ENCODE measurements at regions not wholly inside any gene's neighbourhood (a gene's known extent, or its start where the extent isn't known, plus 50 kb on each side); places are given as distances from the start of the nearest gene placed in this dataset.

DNA sequence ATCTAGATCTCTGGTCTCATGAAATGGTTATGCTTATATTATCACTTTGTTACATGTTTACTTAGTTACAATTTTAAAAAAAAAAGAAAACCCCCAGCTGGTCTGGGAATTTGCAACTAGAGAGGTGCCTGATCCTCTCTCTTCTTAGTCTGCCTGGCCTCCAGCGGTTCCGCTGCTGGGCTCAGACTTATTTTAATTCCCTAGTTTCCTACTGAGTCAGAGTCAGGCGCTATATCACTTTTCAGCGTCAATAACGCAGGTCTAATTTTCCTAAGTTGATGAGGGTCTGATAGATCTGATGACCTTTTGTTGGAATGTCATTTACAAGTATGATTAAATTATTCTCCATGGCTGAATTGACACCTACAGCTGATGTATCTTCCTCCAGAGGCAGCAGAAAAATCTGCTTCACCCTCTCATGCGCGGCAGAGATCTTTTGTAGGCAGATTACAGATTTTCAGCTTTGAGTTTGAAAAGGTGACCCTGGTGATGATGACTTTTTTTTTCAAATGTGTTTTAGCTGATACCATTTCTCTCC lies 391.0 kb downstream of the CBLN4 start:
- no peaks in the 10 kb centered on the region for H3K36me3 ChIP-seq (ENCODE audit: control insufficient read depth, insufficient read depth, low read length)
- Mint-ChIP-seq H3K27me3 (ENCODE audit: insufficient read depth) (no peaks in the 10 kb centered on the region), H3K36me3 (ENCODE audit: low read depth) (no peaks in the 10 kb centered on the region), H3K9me3 (peaks cover 3% of the 10 kb centered on the region), H3K4me1 (no peaks in the 10 kb centered on the region), H3K4me3 (no peak overlapping the region), H3K27ac (no peak overlapping the region)
- 86 to 90% methylated on average over 2 to 7 of the region's 7 CpGs for WGBS, 2 experiments (ENCODE audit: insufficient coverage in 1 of 2, insufficient read length in 1 of 2)
- no peaks in the 10 kb centered on the region for H3K27me3 ChIP-seq (ENCODE audit: control insufficient read depth, insufficient read depth, low read length, poor library complexity, severe bottlenecking)
- H3K4me1 ChIP-seq (ENCODE audit: control insufficient read depth, insufficient read depth, low read length): no peaks in the 10 kb centered on the region
- H3K27ac ChIP-seq (ENCODE audit: low read depth, low read length): no peak overlapping the region
- no peak overlapping the region for H3K4me3 ChIP-seq (ENCODE audit: low read length)
- peaks cover 18% of the 10 kb centered on the region for H3K9me3 ChIP-seq (ENCODE audit: control insufficient read depth, low read length)
- no peak for DNase-seq
- no peak overlapping the region for H3K9ac ChIP-seq (ENCODE audit: extremely low read depth, low read length, poor library complexity, severe bottlenecking)
- TF ChIP-seq, protein P1, sequence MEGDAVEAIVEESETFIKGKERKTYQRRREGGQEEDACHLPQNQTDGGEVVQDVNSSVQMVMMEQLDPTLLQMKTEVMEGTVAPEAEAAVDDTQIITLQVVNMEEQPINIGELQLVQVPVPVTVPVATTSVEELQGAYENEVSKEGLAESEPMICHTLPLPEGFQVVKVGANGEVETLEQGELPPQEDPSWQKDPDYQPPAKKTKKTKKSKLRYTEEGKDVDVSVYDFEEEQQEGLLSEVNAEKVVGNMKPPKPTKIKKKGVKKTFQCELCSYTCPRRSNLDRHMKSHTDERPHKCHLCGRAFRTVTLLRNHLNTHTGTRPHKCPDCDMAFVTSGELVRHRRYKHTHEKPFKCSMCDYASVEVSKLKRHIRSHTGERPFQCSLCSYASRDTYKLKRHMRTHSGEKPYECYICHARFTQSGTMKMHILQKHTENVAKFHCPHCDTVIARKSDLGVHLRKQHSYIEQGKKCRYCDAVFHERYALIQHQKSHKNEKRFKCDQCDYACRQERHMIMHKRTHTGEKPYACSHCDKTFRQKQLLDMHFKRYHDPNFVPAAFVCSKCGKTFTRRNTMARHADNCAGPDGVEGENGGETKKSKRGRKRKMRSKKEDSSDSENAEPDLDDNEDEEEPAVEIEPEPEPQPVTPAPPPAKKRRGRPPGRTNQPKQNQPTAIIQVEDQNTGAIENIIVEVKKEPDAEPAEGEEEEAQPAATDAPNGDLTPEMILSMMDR (conservative IDR thresholded peaks at IDR 0.05): no peak

DNA sequence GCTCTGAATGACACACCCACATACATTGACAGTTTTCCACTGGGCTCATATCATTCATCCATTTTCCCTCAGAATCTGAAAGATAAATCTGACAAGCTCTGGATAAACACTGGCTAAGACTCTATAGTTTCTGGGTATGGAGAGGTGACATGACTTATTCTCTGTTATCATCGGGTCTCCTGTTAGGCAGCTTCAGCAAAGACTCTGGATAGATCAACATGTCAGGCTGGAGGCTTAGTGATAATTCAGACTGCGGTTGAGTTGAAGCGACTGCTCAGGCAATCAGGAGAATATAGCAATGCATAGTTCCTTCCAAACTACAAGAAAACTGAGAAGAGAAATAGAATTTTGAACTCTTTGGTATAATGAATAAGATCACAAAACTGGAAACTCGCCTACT lies 394.6 kb downstream of the CBLN4 start:
- H3K4me1 ChIP-seq (ENCODE audit: control insufficient read depth, insufficient read depth, low read length): no peaks in the 10 kb centered on the region
- 83 to 88% methylated on average over 1 to 4 of the region's 4 CpGs for WGBS, 2 experiments (ENCODE audit: insufficient coverage in 1 of 2, insufficient read length in 1 of 2)
- Mint-ChIP-seq H3K4me1 (no peaks in the 10 kb centered on the region), H3K27me3 (ENCODE audit: insufficient read depth) (no peaks in the 10 kb centered on the region), H3K4me3 (no peak overlapping the region), H3K36me3 (ENCODE audit: low read depth) (no peaks in the 10 kb centered on the region), H3K27ac (no peak overlapping the region), H3K9me3 (peaks cover 3% of the 10 kb centered on the region)
- no peak overlapping the region for H3K27ac ChIP-seq (ENCODE audit: low read depth, low read length)
- no peaks in the 10 kb centered on the region for H3K27me3 ChIP-seq (ENCODE audit: control insufficient read depth, insufficient read depth, low read length, poor library complexity, severe bottlenecking)
- no peak overlapping the region for H3K9ac ChIP-seq (ENCODE audit: extremely low read depth, low read length, poor library complexity, severe bottlenecking)
- H3K4me3 ChIP-seq (ENCODE audit: low read length): no peak overlapping the region
- TF ChIP-seq, protein P1 (conservative IDR thresholded peaks at IDR 0.05): no peak
- peaks cover 10% of the 10 kb centered on the region for H3K9me3 ChIP-seq (ENCODE audit: control insufficient read depth, low read length)
- DNase-seq: no peak
- H3K36me3 ChIP-seq (ENCODE audit: control insufficient read depth, insufficient read depth, low read length): no peaks in the 10 kb centered on the region

DNA sequence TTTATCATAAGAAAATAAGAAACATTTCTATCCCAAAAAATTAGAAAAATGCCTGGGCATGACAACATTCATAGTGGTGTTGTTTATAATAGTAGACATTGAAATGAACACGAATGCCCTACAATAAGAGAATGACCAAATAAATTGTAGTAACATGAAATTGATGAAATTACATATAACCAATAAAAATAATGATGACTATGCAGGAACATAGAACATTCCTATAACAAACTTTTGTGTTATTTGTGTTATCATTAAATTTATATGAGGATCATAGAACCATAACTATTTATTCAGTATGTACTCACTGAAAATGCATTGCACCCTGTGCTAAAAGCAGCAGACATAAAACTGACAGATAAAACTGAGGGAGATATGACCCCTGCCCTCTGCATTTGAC lies 399.7 kb downstream of the CBLN4 start:
- no peaks in the 10 kb centered on the region for H3K4me1 Mint-ChIP-seq

More for the DNA sequence above, 399.7 kb downstream of the CBLN4 start:
- TF ChIP-seq, protein P1 (conservative IDR thresholded peaks at IDR 0.05): no peak
- Histone ChIP-seq H3K9ac (ENCODE audit: extremely low read depth, low read length, poor library complexity, severe bottlenecking) (no peak overlapping the region), H3K27ac (ENCODE audit: low read depth, low read length) (no peak overlapping the region), H3K4me3 (ENCODE audit: low read length) (no peak overlapping the region), H3K9me3 (ENCODE audit: control insufficient read depth, low read length) (peaks cover 6% of the 10 kb centered on the region), H3K36me3 (ENCODE audit: control insufficient read depth, insufficient read depth, low read length) (no peaks in the 10 kb centered on the region), H3K4me1 (ENCODE audit: control insufficient read depth, insufficient read depth, low read length) (no peaks in the 10 kb centered on the region), H3K27me3 (ENCODE audit: control insufficient read depth, insufficient read depth, low read length, poor library complexity, severe bottlenecking) (no peaks in the 10 kb centered on the region)
- H3K27ac Mint-ChIP-seq: no peak overlapping the region
- no peak for DNase-seq
- WGBS, 2 experiments (ENCODE audit: insufficient coverage in 1 of 2, insufficient read length in 1 of 2): no CpG with 5 or more reads among the region's 1 CpG
- H3K4me3 Mint-ChIP-seq: no peak overlapping the region
- no peaks in the 10 kb centered on the region for H3K27me3 Mint-ChIP-seq (ENCODE audit: insufficient read depth)
- no peaks in the 10 kb centered on the region for H3K9me3 Mint-ChIP-seq
- H3K36me3 Mint-ChIP-seq (ENCODE audit: low read depth): no peaks in the 10 kb centered on the region

All from endodermal cell (in vitro differentiated cells).